Bronchial epithelial cell (primary cell): ENCODE measurements at regions not wholly inside any gene's neighbourhood (a gene's known extent, or its start where the extent isn't known, plus 50 kb on each side); places are given as distances from the start of the nearest gene placed in this dataset.

Experiments used
- DNase-seq: peaks from one replicate; pipeline ENCODE4 v3.0.0-alpha.2; 2010; ENCODE audit warnings: low read depth
- FAIRE-seq: peaks from 2 replicates; lab custom pipeline; 2011; peaks lifted over from hg19 to GRCh38; lab: Jason Lieb, UNC
- H3K27me3 ChIP-seq: 2 replicates; pipeline ENCODE4 v1.5.1; 2011; ENCODE audit warnings: low read length; ENCODE audit not compliant: control insufficient read depth, insufficient read depth
- H3K36me3 ChIP-seq: 2 replicates; pipeline ENCODE4 v1.5.1; 2011; ENCODE audit warnings: low read length; ENCODE audit not compliant: control insufficient read depth, insufficient read depth
- H3K4me3 ChIP-seq: 2 replicates; pipeline ENCODE4 v1.5.1; 2011; ENCODE audit warnings: mild to moderate bottlenecking, low read depth, low read length, control low read depth
- TF ChIP-seq, protein P1 (sequence below): IDR thresholded peaks from 2 replicates; pipeline ENCODE4 v1.5.1; 2011; ENCODE audit warnings: mild to moderate bottlenecking, moderate library complexity, low read length, control low read depth, inconsistent platforms; ENCODE audit not compliant: insufficient read depth, severe bottlenecking

DNA sequence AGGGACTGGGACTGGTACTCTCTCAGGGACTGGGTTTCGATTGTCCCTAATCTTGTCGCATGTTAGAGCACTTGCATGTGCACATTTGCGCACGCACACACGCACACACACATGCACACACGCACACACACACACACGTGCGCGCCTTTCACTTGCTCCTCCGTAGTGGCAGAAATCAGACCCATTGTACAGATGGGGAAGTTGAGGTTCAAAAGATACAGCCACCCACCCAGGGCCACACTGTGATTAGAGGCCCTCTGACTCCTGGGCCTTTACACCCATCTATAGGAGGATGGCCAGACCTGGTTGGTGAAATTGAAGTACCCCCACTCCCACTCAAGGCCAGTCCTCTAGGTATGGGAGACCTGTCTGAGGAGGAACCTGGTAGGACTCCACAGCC is 167.8 kb upstream of the LHX5 start:
- TF ChIP-seq, protein P1, sequence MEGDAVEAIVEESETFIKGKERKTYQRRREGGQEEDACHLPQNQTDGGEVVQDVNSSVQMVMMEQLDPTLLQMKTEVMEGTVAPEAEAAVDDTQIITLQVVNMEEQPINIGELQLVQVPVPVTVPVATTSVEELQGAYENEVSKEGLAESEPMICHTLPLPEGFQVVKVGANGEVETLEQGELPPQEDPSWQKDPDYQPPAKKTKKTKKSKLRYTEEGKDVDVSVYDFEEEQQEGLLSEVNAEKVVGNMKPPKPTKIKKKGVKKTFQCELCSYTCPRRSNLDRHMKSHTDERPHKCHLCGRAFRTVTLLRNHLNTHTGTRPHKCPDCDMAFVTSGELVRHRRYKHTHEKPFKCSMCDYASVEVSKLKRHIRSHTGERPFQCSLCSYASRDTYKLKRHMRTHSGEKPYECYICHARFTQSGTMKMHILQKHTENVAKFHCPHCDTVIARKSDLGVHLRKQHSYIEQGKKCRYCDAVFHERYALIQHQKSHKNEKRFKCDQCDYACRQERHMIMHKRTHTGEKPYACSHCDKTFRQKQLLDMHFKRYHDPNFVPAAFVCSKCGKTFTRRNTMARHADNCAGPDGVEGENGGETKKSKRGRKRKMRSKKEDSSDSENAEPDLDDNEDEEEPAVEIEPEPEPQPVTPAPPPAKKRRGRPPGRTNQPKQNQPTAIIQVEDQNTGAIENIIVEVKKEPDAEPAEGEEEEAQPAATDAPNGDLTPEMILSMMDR = no peak
- no peak for DNase-seq
- Histone ChIP-seq H3K27me3 (no peaks in the 10 kb centered on the region), H3K36me3 (no peaks in the 10 kb centered on the region), H3K4me3 (no peak overlapping the region)
- no peak for FAIRE-seq

DNA sequence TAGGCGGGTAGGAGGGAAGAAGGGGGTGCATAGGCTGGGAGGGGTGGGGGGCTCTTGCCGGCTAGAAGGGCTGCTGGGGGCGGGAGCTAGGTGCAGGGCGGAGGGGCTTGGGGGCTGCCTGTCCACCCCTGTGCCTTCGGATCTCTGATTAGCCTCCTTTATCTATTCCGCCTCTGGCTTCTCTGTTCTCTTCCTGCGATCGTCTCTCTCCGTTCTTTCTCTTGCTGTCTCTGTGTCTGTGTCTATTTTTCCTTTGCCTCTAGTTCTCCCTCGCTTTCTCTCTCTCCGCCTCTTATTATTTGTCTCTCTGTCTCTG is 166.7 kb upstream of the LHX5 start:
- Histone ChIP-seq H3K36me3 (no peaks in the 10 kb centered on the region), H3K27me3 (no peaks in the 10 kb centered on the region), H3K4me3 (no peak overlapping the region)
- DNase-seq (no peak), FAIRE-seq (no peak)
- TF ChIP-seq, protein P1 = no peak

DNA sequence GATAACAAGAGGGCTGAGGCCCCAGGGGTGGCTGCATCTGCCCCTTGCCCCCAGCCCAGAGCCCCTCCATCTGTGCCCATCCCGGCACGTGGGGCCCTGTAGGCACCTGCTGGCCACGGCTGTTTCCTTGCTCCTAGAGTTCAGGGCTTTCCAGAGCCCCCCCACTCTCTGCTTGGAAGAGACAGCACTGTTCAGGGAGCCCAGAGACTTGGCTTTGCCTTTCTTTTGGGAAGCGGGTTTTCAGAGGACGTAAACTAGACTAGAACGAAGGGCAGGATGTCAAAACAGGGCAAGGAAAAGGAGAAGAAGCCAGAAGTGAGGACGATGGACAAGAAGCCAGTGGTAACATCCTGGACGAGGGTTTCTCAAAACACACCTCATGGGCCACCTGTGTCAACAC is 163.3 kb upstream of the LHX5 start:
- Histone ChIP-seq H3K36me3 (no peaks in the 10 kb centered on the region), H3K27me3 (no peaks in the 10 kb centered on the region), H3K4me3 (no peak overlapping the region)
- TF ChIP-seq, protein P1 = no peak
- DNase-seq (no peak), FAIRE-seq (peak; percentile 32)

DNA sequence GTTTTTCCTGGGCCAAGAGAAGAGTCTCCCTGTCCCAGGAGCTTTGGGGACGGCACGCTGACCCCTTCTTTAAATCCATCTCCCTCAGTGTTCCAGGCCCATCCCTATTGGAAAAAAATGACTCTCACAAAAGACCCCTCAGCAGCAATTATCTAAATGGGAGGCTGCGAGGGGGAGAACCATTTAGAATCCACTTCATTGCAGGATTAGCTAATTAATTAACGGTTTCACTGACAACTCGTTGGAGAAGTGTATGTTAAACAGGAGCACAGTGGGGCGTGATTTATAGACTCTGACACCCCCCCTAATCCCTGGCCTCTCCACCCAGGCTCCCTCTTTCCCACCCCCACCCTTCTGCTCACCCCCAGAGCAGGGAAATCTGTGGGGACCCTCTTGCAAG is 162.8 kb upstream of the LHX5 start:
- no peaks in the 10 kb centered on the region for H3K27me3 ChIP-seq
- no peak for FAIRE-seq
- TF ChIP-seq, protein P1 = no peak

DNA sequence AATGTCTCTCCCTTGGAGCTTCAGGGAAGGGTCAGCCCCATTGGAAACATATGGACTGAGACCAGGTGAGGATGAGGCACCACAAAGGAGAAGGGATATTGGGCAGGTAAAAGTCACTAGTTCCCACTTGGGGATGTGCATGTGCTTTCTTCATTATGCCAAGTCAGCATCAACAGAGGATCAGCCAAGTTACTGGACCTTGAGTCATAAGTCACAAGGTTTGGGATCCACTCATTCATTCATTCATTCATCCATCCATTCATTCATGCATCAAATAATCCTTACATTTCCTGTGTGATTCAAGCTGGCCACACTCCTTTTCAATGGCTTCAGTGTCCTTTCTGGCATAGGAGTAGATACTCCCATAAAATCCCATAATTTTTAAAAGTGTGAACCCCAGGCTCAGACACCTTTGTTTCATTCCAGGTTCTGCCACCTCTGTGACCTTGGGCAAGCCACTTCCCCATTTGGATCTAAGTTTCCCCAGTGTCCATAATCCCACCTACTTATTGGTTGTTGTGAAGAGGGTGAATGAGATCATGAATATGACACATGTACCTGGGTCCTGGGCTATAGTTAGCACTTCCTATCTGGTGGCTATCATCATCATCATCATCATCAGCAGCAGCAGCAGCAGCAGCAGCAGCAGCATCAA is 162.1 kb upstream of the LHX5 start:
- FAIRE-seq (no peak), DNase-seq (no peak)
- Histone ChIP-seq H3K4me3 (no peak overlapping the region), H3K27me3 (no peaks in the 10 kb centered on the region), H3K36me3 (no peaks in the 10 kb centered on the region)
- TF ChIP-seq, protein P1 = no peak

More for the DNA sequence above, 162.8 kb upstream of the LHX5 start:
- no peak overlapping the region for H3K4me3 ChIP-seq
- H3K36me3 ChIP-seq = no peaks in the 10 kb centered on the region
- DNase-seq = no peak

DNA sequence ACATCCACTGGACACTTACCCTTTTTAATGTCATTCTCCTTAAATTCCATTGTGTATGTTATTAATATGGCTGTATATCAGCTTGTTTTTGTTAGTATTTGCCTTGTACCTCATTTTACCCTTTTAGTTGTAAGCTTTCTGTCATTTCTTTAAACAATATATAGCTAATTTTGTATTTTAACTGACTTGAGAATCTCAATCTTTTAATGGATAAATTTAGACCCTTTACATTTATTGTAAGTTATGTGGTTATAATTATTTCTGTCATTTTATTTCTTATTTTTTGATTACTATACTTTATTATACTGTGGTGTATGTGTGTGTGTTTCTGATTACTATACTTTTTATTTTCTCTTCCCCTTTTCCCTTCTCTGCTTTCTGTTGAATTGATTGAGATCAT is 159.0 kb upstream of the LHX5 start:
- DNase-seq (no peak), FAIRE-seq (no peak)
- H3K36me3 ChIP-seq = no peaks in the 10 kb centered on the region
- no peaks in the 10 kb centered on the region for H3K27me3 ChIP-seq
- no peak overlapping the region for H3K4me3 ChIP-seq
- TF ChIP-seq, protein P1 = no peak
